ENCODE measurements at regions not wholly inside any gene's neighbourhood (a gene's known extent, or its start where the extent isn't known, plus 50 kb on each side); places are given as distances from the start of the nearest gene placed in this dataset.

DNA sequence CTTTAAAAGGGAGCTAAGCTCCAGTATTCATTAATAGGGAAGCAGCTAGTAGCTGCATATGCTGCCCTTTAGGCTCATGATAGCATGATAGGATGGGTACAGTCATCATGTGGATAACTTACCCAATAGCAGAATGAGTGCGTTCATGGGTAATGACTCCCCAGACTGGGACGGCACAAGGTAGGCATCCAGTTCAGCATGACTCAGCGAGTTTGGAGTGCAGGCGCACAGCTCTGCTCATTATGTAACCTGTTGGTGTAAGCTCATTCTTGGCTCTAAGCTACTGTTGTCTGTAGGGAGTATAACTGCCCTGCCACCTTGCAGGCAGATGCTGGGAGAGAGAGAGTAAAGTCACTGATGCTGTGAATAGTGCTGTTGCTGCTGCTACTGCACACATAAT is 209.2 kb upstream of the SYT4 start:
- TF ChIP-seq, protein P1, sequence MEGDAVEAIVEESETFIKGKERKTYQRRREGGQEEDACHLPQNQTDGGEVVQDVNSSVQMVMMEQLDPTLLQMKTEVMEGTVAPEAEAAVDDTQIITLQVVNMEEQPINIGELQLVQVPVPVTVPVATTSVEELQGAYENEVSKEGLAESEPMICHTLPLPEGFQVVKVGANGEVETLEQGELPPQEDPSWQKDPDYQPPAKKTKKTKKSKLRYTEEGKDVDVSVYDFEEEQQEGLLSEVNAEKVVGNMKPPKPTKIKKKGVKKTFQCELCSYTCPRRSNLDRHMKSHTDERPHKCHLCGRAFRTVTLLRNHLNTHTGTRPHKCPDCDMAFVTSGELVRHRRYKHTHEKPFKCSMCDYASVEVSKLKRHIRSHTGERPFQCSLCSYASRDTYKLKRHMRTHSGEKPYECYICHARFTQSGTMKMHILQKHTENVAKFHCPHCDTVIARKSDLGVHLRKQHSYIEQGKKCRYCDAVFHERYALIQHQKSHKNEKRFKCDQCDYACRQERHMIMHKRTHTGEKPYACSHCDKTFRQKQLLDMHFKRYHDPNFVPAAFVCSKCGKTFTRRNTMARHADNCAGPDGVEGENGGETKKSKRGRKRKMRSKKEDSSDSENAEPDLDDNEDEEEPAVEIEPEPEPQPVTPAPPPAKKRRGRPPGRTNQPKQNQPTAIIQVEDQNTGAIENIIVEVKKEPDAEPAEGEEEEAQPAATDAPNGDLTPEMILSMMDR (conservative IDR thresholded peaks at IDR 0.05 in 1 of 2, IDR thresholded peaks at IDR 0.05 in 1 of 2; ENCODE audit: low read depth in 1 of 2, low read length in 2 of 2): no peak
- no peak for TF ChIP-seq EZH2 (IDR thresholded peaks at IDR 0.05; ENCODE audit: low read length, missing control alignments)
